Coronary artery (tissue), 2 donors: ENCODE measurements at regions not wholly inside any gene's neighbourhood (a gene's known extent, or its start where the extent isn't known, plus 50 kb on each side); places are given as distances from the start of the nearest gene placed in this dataset.

ENCODE experiments used
- DNase-seq: peaks from one replicate; pipeline ENCODE4 v3.0.0-alpha.2; 2017; ENCODE audit warnings: low spot score
- H3K27ac ChIP-seq, 2 donors: fragments of 200-600 bp; sonication (generic); one replicate each; pipeline ENCODE4 v1.5.1; 2016 to 2019
- H3K4me3 ChIP-seq: fragments of 200-600 bp; sonication (generic); 2 replicates; pipeline ENCODE4 v1.5.1; 2016; ENCODE audit warnings: mild to moderate bottlenecking, moderate library complexity
- TF ChIP-seq, protein P1 (sequence below): fragments of 200-600 bp; sonication (generic); IDR thresholded peaks from one replicate; pipeline ENCODE4 v1.5.1; 2019; ENCODE audit warnings: antibody characterized with exemption

- TF ChIP-seq, protein P1, sequence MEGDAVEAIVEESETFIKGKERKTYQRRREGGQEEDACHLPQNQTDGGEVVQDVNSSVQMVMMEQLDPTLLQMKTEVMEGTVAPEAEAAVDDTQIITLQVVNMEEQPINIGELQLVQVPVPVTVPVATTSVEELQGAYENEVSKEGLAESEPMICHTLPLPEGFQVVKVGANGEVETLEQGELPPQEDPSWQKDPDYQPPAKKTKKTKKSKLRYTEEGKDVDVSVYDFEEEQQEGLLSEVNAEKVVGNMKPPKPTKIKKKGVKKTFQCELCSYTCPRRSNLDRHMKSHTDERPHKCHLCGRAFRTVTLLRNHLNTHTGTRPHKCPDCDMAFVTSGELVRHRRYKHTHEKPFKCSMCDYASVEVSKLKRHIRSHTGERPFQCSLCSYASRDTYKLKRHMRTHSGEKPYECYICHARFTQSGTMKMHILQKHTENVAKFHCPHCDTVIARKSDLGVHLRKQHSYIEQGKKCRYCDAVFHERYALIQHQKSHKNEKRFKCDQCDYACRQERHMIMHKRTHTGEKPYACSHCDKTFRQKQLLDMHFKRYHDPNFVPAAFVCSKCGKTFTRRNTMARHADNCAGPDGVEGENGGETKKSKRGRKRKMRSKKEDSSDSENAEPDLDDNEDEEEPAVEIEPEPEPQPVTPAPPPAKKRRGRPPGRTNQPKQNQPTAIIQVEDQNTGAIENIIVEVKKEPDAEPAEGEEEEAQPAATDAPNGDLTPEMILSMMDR: no peak
- Histone ChIP-seq H3K27ac (no peak overlapping the region), H3K4me3 (no peak overlapping the region)
- no peak for DNase-seq
These were observed 862.6 kb upstream of the CADM2 start for GRCh38 chr3:84096188-84096587.

- TF ChIP-seq, protein P1: no peak
- Histone ChIP-seq H3K27ac (no peak overlapping the region), H3K4me3 (no peak overlapping the region)
- no peak for DNase-seq
These were observed 857.9 kb upstream of the CADM2 start for GRCh38 chr3:84100861-84101260.

- Histone ChIP-seq H3K27ac (no peak overlapping the region), H3K4me3 (no peak overlapping the region)
- DNase-seq: no peak
- TF ChIP-seq, protein P1: no peak
These were observed 850.3 kb upstream of the CADM2 start for GRCh38 chr3:84108442-84108971.

DNA sequence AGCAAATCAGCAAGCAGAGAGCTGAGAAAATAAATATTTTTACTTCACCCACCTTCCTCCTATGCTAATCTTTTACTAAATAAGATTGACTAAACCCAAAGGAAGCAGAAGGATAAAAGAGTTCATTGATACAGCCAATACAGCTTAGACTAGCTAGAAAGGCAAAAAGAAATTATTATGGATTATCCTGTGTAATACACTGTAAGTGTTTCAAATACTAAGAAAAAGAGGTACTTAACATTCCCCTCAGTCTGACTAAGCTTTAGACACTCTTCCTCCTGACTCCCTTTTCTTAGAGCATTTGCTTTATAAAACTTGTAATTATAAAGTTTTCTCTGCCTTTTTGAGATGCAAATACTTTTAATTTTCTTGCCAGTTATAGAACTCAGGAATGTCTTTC is 848.9 kb upstream of the CADM2 start:
- no peak for DNase-seq
- H3K4me3 ChIP-seq: no peak overlapping the region
- TF ChIP-seq, protein P1: no peak
- H3K27ac ChIP-seq: no peak overlapping the region

DNA sequence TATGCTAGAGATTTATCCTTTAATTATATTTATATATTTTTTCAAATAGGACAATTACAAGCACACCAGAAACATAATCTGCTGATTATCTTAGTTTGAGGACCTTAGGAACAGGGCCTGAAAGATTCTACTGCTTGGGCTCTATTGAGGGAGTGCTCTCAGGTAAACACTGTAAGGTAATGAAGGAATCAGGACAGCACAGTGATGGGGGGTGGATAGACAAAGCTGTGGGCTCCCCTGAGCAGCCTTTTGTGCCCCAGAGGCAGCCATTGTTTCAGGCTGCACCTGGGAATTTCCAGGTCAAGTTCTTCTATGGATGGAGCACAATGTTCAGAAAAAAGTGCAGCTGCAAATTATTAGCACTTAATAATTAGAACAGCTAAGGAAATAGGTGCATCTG is 848.0 kb upstream of the CADM2 start:
- DNase-seq: no peak
- Histone ChIP-seq H3K4me3 (no peak overlapping the region), H3K27ac (no peak overlapping the region)
- TF ChIP-seq, protein P1: no peak

DNA sequence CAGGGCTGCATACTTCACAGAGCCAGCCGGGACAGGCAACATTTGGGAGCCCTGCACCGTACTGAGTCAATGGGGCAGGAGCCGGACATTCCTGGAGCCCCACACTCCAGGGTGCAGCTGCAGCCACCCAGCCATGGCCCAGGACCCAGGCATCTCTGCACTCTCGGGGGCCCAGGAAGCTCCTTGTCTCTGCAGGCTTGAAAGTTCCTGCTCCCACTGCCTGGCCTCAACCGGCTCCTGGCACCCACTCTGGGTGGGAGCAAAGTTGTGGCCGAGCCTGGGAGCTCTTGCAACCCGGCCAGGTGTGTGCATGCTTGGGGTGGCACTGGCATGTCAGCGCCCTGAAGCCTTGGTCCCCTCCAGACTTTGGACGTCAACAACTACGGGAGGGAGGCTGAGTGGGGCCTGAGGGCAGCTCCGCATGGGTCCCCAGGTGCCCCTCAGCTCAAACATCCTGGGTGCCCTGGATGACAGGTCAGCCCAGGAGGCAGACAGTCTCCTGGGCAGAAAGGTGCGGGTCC is 833.5 kb upstream of the CADM2 start:
- TF ChIP-seq, protein P1: no peak
- H3K4me3 ChIP-seq: no peak overlapping the region
- no peak for DNase-seq
- no peak overlapping the region for H3K27ac ChIP-seq

DNA sequence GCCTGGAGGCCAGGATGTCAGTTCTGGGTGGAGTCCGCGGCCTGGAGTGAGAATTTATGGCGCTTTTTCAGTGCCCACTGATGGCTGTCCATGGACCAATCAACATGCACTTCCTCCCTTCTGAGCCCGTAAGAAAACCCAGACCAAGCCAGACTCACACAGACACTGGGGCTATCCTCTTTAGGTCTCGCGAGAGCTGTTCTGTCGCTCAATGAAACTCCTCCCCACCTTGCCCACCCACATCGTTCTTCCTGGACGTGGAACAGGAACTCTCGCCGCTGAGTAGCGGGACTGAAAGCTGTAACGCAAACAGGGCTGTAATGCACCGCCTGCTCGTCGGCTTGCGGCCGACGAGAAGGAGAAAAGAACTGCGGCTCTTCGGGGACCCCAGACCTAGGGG is 833.0 kb upstream of the CADM2 start:
- DNase-seq: no peak
- TF ChIP-seq, protein P1: no peak

More for the DNA sequence above, 833.0 kb upstream of the CADM2 start:
- Histone ChIP-seq H3K27ac (no peak overlapping the region), H3K4me3 (no peak overlapping the region)
